Lower lobe of right lung (tissue), 2 donors: ENCODE measurements at regions not wholly inside any gene's neighbourhood (a gene's known extent, or its start where the extent isn't known, plus 50 kb on each side); places are given as distances from the start of the nearest gene placed in this dataset.
"Not testable (repeated sequence)": the region's sequence is repeated elsewhere in the genome, so short reads cannot be mapped to it uniquely, and the experiment has no call there.

Source experiments
- ATAC-seq, 2 donors: fragments of 200-7000 bp; cut with Tn5 transposase; one replicate each; pipeline ENCODE4 v1.9.1; 2020 to 2022; ENCODE audit warnings: mild to moderate bottlenecking in 2 of 2, moderate library complexity in 2 of 2
- DNase-seq: peaks from one replicate; pipeline ENCODE4 v3.0.0-alpha.2; 2020
- H3K27ac ChIP-seq: fragments of 200-600 bp; one replicate; pipeline ENCODE4 v1.8.0; 2022
- H3K27me3 ChIP-seq: fragments of 200-600 bp; one replicate; pipeline ENCODE4 v1.8.0; 2022; ENCODE audit warnings: low read depth
- H3K36me3 ChIP-seq: fragments of 200-600 bp; one replicate; pipeline ENCODE4 v1.8.0; 2022; ENCODE audit warnings: mild to moderate bottlenecking
- H3K4me1 ChIP-seq: fragments of 200-600 bp; one replicate; pipeline ENCODE4 v1.8.0; 2022
- H3K4me3 ChIP-seq: fragments of 200-600 bp; one replicate; pipeline ENCODE4 v1.8.0; 2022; ENCODE audit warnings: mild to moderate bottlenecking
- H3K9me3 ChIP-seq: fragments of 200-600 bp; one replicate; pipeline ENCODE4 v1.8.0; 2022
- intact Hi-C: fragments of 100-400 bp; cut with DNase I; formaldehyde crosslinking; loops from one replicate; pipeline ENCODE4 v1.11.0; 2022
- TF ChIP-seq, protein P1 (sequence below): fragments of 200-600 bp; IDR thresholded peaks from one replicate; pipeline ENCODE4 v1.8.0; 2022; ENCODE audit warnings: antibody characterized with exemption, mild to moderate bottlenecking
- donor health status: DM: no; HTN: yes; CAD: no; lungs with severe emphysema.

DNA sequence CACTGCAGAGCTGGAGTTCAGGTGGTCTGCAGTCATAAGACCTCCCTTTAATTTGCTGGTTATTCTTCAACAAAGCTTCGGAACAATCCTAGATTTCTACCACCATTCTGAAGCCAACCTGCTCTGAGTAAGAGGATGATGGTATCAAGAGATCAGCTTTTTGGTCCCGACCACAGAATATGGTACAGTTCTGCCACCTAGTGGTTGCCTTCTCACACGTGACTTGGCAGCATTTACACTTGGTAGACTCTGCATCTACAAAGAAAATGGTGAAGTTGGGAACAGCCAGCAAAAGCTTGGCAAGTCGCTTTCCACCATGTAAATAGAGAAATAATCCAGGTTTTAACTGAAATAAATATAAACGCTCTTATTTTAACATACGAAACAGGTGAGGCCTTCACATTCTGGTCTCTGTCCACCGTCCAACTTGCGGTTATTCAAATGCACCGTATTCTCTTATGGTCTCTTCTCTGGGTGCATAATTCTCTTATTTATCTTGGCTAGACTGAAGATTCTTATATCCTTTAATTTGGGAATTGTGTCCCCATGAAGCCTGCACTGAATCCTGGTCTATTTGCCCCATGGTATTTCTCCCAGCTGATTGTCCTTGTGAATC, 173.9 kb upstream of the GRM3 start:
- TF ChIP-seq, protein P1, sequence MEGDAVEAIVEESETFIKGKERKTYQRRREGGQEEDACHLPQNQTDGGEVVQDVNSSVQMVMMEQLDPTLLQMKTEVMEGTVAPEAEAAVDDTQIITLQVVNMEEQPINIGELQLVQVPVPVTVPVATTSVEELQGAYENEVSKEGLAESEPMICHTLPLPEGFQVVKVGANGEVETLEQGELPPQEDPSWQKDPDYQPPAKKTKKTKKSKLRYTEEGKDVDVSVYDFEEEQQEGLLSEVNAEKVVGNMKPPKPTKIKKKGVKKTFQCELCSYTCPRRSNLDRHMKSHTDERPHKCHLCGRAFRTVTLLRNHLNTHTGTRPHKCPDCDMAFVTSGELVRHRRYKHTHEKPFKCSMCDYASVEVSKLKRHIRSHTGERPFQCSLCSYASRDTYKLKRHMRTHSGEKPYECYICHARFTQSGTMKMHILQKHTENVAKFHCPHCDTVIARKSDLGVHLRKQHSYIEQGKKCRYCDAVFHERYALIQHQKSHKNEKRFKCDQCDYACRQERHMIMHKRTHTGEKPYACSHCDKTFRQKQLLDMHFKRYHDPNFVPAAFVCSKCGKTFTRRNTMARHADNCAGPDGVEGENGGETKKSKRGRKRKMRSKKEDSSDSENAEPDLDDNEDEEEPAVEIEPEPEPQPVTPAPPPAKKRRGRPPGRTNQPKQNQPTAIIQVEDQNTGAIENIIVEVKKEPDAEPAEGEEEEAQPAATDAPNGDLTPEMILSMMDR: peak; percentile 65
- H3K9me3 ChIP-seq: no peaks in the 10 kb centered on the region
- no peaks in the 10 kb centered on the region for H3K27me3 ChIP-seq
- intact Hi-C loops: loop anchor here (5.0 kb wide), 1 partner anchor 577 kb away; no protein-coding TSS in a partner anchor
- DNase-seq: no peak
- H3K36me3 ChIP-seq: no peaks in the 10 kb centered on the region
- peak; percentile 68 to 90 for ATAC-seq
- no peak overlapping the region for H3K27ac ChIP-seq
- no peak overlapping the region for H3K4me3 ChIP-seq
- H3K4me1 ChIP-seq: no peaks in the 10 kb centered on the region

DNA sequence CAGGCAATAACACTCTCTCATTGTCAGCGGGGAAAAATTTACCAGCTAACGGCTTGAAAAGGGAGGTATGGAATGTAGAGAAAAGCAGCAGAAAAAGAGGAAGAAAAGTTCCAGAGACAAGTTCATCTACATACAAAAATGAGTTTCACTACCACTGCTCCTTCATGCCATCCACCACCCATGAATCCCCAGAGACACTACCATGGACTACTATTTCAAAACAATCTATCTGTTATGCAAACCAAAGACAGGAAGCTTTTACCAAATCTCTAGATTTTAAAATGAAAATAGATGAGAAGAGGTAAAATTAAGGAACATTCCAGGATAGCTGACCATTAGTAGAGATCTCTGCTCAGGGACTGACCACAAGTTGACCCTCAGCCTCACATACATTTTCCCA, 189.0 kb upstream of the GRM3 start:
- H3K36me3 ChIP-seq: no peaks in the 10 kb centered on the region
- no peaks in the 10 kb centered on the region for H3K27me3 ChIP-seq
- ATAC-seq: no peak
- no peak overlapping the region for H3K27ac ChIP-seq
- DNase-seq: no peak
- intact Hi-C loops: no loop called here
- TF ChIP-seq, protein P1: no peak
- H3K4me1 ChIP-seq: no peaks in the 10 kb centered on the region
- no peak overlapping the region for H3K4me3 ChIP-seq
- H3K9me3 ChIP-seq: no peaks in the 10 kb centered on the region

DNA sequence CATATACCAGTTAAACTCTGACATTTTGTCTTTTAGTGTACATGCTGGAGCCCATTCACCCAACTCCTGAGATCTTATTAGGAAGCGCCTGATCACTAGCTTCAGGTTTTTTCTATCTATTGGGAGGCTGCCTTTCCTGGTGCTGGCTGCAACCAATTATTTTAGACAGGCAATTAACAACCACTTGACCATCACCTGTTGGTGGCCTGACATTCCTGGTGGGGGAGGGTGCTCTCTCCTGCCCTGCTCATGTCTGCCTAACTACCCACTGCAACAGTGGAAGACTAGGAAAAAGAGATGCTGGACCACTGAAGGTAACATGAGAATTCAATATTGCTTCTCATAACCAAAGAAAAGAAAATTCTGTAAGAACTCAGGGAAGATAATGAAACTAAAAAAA, 190.3 kb upstream of the GRM3 start:
- no peaks in the 10 kb centered on the region for H3K36me3 ChIP-seq
- no peak overlapping the region for H3K27ac ChIP-seq
- TF ChIP-seq, protein P1: no peak
- no peaks in the 10 kb centered on the region for H3K27me3 ChIP-seq
- no peaks in the 10 kb centered on the region for H3K9me3 ChIP-seq
- DNase-seq: no peak
- H3K4me1 ChIP-seq: no peaks in the 10 kb centered on the region
- intact Hi-C loops: no loop called here
- no peak for ATAC-seq
- H3K4me3 ChIP-seq: no peak overlapping the region

DNA sequence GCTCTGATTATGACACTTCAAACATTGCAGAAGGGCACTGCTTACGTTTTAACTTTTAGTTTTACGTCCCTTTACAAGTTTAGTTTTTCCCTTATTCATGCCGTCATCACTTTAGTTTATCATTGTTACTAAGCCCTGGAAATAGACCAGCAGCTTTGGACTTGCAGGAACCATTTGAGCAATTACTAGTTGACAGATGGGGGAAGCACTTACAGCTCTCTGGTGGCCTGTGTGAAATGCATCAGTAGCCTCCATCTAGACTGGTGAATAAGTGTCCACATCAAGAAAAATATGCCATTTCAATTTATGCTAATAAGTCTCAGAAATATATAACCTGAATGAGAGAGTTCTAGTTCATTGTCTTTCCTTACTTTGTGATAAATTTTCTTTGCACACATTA, 194.9 kb upstream of the GRM3 start:
- Histone ChIP-seq H3K36me3 (no peaks in the 10 kb centered on the region), H3K27ac (no peak overlapping the region), H3K9me3 (no peaks in the 10 kb centered on the region), H3K4me1 (no peaks in the 10 kb centered on the region), H3K27me3 (no peaks in the 10 kb centered on the region), H3K4me3 (no peak overlapping the region)
- intact Hi-C loops: no loop called here
- no peak for ATAC-seq
- TF ChIP-seq, protein P1: no peak
- no peak for DNase-seq

DNA sequence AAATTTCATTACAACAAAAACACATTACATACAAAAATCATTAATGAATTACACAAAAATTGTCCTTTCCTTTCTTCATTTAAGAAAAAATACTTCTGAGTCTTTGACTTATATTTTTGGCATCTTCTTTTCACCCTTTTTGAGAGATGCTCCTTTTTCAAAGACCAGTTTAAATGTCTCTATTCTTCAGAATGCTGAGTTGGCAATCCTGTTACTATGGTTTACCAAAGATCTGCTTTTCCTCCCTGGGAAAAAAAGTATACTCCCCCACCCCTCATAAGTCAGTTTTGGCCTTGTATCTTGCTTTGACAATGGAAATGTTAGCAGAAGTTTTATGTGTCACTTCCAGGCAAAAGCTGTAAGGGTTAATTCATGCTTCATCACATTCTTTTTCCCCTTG, 198.4 kb upstream of the GRM3 start:
- DNase-seq (no peak), ATAC-seq (no peak)
- TF ChIP-seq, protein P1: no peak
- H3K27ac ChIP-seq: no peak overlapping the region
- H3K36me3 ChIP-seq: no peaks in the 10 kb centered on the region
- no peaks in the 10 kb centered on the region for H3K27me3 ChIP-seq
- H3K4me1 ChIP-seq: no peaks in the 10 kb centered on the region
- H3K4me3 ChIP-seq: no peak overlapping the region
- intact Hi-C loops: no loop called here
- H3K9me3 ChIP-seq: no peaks in the 10 kb centered on the region

DNA sequence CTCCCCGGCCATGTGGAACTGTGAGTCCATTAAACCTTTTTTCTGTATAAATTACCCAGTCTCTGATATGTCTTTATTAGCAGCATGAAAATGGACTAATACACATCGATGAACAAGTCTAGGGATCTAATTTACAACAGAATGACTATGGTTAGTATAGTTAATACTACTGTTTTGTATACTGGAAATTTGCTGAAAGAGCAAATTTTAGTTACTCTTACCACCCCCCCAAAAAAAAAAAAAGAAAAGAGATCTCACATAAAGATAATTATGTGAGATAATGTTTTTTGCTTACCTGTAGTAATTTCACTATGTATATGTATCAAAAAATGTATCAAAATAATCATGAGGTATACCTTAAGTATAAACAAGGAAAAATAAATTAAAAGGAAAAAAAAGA, 199.5 kb upstream of the GRM3 start:
- ATAC-seq (no peak), DNase-seq (no peak)
- no peak overlapping the region for H3K4me3 ChIP-seq
- TF ChIP-seq, protein P1: no peak
- no peaks in the 10 kb centered on the region for H3K36me3 ChIP-seq
- H3K9me3 ChIP-seq: no peaks in the 10 kb centered on the region
- H3K27me3 ChIP-seq: no peaks in the 10 kb centered on the region
- no peak overlapping the region for H3K27ac ChIP-seq
- intact Hi-C loops: no loop called here
- no peaks in the 10 kb centered on the region for H3K4me1 ChIP-seq

DNA sequence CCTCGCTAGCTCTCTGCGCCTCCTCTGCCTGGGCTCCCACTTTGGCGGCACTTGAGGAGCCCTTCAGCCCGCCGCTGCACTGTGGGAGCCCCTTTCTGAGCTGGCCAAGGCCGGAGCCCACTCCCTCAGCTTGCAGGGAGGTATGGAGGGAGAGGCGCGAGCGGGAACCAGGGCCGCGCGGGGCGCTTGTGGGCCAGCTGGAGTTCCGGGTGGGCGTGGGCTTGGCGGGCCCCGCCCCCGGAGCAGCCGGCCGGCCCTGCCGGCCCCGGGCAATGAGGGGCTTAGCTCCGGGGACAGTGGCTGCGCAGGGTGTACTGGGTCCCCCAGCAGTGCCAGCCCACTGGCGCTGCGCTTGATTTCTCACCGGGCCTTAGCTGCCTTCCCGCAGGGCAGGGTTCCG, 203.3 kb upstream of the GRM3 start:
- H3K27me3 ChIP-seq, ATAC-seq, DNase-seq, H3K4me1 ChIP-seq, intact Hi-C loops, H3K27ac ChIP-seq, H3K36me3 ChIP-seq, H3K4me3 ChIP-seq, H3K9me3 ChIP-seq: not testable (repeated sequence)
